ENCODE measurements at regions not wholly inside any gene's neighbourhood (a gene's known extent, or its start where the extent isn't known, plus 50 kb on each side); places are given as distances from the start of the nearest gene placed in this dataset.
"Not testable (repeated sequence)": the region's sequence is repeated elsewhere in the genome, so short reads cannot be mapped to it uniquely, and the experiment has no call there.

DNA sequence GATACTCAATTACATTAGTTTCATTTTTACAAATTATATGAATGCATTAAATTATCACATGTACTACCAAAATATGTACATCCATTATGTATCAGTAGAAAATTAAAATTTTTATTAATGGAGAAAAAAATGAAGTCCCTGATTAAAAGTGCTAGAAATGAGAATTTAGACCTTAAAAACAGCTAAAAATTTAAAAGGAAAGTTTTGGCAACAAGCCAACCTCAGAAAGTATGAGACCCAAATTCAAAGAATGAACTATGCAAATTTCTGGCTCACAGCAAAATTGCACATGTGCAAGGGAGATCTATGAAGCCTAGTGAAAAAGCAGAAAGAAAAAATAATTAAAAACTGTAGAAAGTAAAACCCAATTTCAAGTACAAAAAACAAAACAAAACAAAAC, 725.1 kb upstream of the TPTE start:
- H3K4me3 ChIP-seq; H3K79me2 ChIP-seq (ENCODE audit: control insufficient read depth, insufficient read depth, low read length); H3K9ac ChIP-seq (ENCODE audit: insufficient read depth in 1 of 2, low read depth in 2 of 2, low read length in 2 of 2); CTCF ChIA-PET (ENCODE audit: low intra/inter-chr PET ratio); POLR2A ChIA-PET; H3K9me3 ChIP-seq (replicated peaks; ENCODE audit: control insufficient read depth, insufficient read depth, low read depth, low read length); in situ Hi-C loops (cut with MboI); FAIRE-seq; H4K20me1 ChIP-seq (replicated peaks; ENCODE audit: control insufficient read depth, insufficient read depth, low read length); DNase-seq (ENCODE audit: extremely low read depth in 1 of 4, low spot score in 3 of 4); BruUV-seq (replicated peaks); H3K4me1 ChIP-seq (replicated peaks in 1 of 2; ENCODE audit: control insufficient read depth in 2 of 2, insufficient read depth in 2 of 2, low read length in 2 of 2); H3K36me3 ChIP-seq (ENCODE audit: control insufficient read depth, insufficient read depth, low read length); H3K27me3 ChIP-seq (ENCODE audit: control insufficient read depth in 2 of 2, insufficient read depth in 2 of 2, low read length in 2 of 2); H3K4me2 ChIP-seq (ENCODE audit: insufficient read depth, low read length); ATAC-seq; H3K9me1 ChIP-seq (ENCODE audit: control insufficient read depth, insufficient read depth, low read length); H2AFZ ChIP-seq (ENCODE audit: low read depth, low read length); H3K27ac ChIP-seq (ENCODE audit: extremely low read depth, low read depth, low read length); intact Hi-C loops (cut with micrococcal nuclease): not testable (repeated sequence)
- TF ChIP-seq NFIC (IDR thresholded peaks at IDR 0.05) (peak; percentile 91), NFIX (CRISPR knock-in tag; IDR thresholded peaks at IDR 0.05; ENCODE audit: low read depth) (peak; percentile 89)

DNA sequence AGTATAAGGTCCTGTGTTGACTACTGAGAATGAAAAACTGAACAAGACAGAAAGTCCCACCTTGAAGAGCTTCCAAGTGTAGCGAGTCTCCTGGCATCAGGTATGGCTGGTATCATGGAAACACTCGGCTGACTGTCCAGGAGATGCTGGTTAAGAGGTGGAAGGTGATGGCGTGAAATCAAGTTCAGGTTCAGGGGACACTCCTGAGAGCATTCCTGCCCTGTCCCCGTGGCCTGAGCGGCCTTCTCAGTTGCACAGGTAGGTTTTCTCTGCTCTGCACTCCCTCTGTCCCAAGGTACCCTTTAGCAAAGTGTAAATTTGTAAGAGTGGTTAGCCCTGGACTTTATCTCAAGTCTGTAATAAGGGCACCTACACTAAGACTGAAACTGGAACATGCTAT, 713.7 kb upstream of the TPTE start:
- H2AFZ ChIP-seq (ENCODE audit: low read depth, low read length); H4K20me1 ChIP-seq (replicated peaks; ENCODE audit: control insufficient read depth, insufficient read depth, low read length); DNase-seq (ENCODE audit: extremely low read depth in 1 of 4, low spot score in 3 of 4); BruUV-seq (replicated peaks); H3K27ac ChIP-seq (ENCODE audit: extremely low read depth, low read depth, low read length); H3K9me1 ChIP-seq (ENCODE audit: control insufficient read depth, insufficient read depth, low read length); ATAC-seq; FAIRE-seq; POLR2A ChIA-PET; H3K27me3 ChIP-seq (ENCODE audit: control insufficient read depth in 2 of 2, insufficient read depth in 2 of 2, low read length in 2 of 2); H3K9ac ChIP-seq (ENCODE audit: insufficient read depth in 1 of 2, low read depth in 2 of 2, low read length in 2 of 2); H3K4me2 ChIP-seq (ENCODE audit: insufficient read depth, low read length); H3K36me3 ChIP-seq (ENCODE audit: control insufficient read depth, insufficient read depth, low read length); intact Hi-C loops (cut with micrococcal nuclease); CTCF ChIA-PET (ENCODE audit: low intra/inter-chr PET ratio); H3K9me3 ChIP-seq (replicated peaks; ENCODE audit: control insufficient read depth, insufficient read depth, low read depth, low read length); H3K4me3 ChIP-seq; H3K4me1 ChIP-seq (replicated peaks in 1 of 2; ENCODE audit: control insufficient read depth in 2 of 2, insufficient read depth in 2 of 2, low read length in 2 of 2); H3K79me2 ChIP-seq (ENCODE audit: control insufficient read depth, insufficient read depth, low read length): not testable (repeated sequence)
- 87% methylated on average over 3 of the region's 5 CpGs for WGBS (ENCODE audit: insufficient coverage, low coverage, missing lambda C conversion rate)
- in situ Hi-C loops (cut with MboI), result loop anchor here (25.0 kb wide), 1 partner anchor 780 kb away; no protein-coding TSS in a partner anchor

DNA sequence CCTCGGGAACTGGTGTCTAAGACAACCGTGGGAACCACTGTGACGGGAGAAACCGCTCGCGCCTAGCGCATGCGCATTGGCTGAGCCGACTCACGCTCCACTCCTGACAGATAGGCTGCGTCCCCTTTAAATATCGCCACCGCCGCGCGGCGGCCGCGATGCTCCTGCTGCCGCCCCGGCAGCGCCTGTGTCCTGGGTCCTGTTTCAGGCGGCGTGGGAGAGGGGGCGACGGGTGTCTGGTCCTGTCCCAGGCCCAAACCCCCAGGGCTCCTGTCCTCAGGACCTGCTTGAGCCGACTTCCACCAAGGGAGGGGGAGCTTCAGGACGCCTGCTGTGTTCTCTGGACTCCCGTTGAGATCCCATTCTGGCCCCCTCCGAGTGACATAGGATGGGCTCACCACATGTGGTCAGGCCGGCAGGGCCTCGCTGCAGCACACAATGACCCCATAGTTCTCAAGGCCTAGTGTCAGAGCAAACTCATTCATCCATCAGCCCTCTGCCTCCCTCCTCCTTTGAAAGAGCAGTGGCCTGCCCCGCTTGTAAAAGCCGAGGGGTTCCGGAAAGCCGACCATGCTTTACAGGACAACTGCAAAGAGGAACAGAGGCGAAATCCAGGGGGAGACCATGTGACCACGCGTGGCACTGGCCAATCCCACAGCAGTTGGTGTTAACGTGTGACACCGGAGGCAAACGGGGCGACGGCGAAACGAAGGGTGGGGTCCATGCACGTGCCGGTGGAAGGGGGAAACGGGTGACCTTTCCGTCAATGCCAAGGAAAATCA, 710.0 kb upstream of the TPTE start:
- H3K9me3 ChIP-seq (replicated peaks; ENCODE audit: control insufficient read depth, insufficient read depth, low read depth, low read length); H3K79me2 ChIP-seq (ENCODE audit: control insufficient read depth, insufficient read depth, low read length); DNase-seq (ENCODE audit: extremely low read depth in 1 of 4, low spot score in 3 of 4); H3K9me1 ChIP-seq (ENCODE audit: control insufficient read depth, insufficient read depth, low read length); H3K4me3 ChIP-seq; CTCF ChIA-PET (ENCODE audit: low intra/inter-chr PET ratio); intact Hi-C loops (cut with micrococcal nuclease); H3K4me1 ChIP-seq (replicated peaks in 1 of 2; ENCODE audit: control insufficient read depth in 2 of 2, insufficient read depth in 2 of 2, low read length in 2 of 2); H2AFZ ChIP-seq (ENCODE audit: low read depth, low read length); ATAC-seq; H3K9ac ChIP-seq (ENCODE audit: insufficient read depth in 1 of 2, low read depth in 2 of 2, low read length in 2 of 2); FAIRE-seq; H3K4me2 ChIP-seq (ENCODE audit: insufficient read depth, low read length); POLR2A ChIA-PET; H3K36me3 ChIP-seq (ENCODE audit: control insufficient read depth, insufficient read depth, low read length); H4K20me1 ChIP-seq (replicated peaks; ENCODE audit: control insufficient read depth, insufficient read depth, low read length); H3K27ac ChIP-seq (ENCODE audit: extremely low read depth, low read depth, low read length); BruUV-seq (replicated peaks); H3K27me3 ChIP-seq (ENCODE audit: control insufficient read depth in 2 of 2, insufficient read depth in 2 of 2, low read length in 2 of 2): not testable (repeated sequence)
- 44% methylated on average over 15 of the region's 50 CpGs for WGBS (ENCODE audit: insufficient coverage, low coverage, missing lambda C conversion rate)
- in situ Hi-C loops (cut with MboI), result loop anchor here (25.0 kb wide), 1 partner anchor 776 kb away; no protein-coding TSS in a partner anchor

DNA sequence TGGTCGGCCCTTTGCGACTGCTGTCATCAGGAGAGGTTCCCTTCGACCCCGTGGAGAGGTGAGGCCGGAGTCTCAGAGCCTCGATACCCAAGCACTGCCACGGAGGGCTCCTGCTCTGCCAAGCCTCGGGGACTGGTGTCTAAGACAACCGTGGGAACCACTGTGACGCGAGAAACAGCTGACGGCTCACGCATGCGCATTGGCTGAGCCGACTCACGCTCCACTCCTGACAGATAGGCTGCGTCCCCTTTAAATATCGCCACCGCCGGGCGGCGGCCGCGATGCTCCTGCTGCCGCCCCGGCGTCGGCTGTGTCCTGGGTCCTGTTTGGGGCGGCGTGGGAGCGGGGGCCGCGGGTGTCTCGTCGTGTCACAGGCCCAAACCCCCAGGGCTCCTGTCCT, 708.9 kb upstream of the TPTE start:
- H3K36me3 ChIP-seq (ENCODE audit: control insufficient read depth, insufficient read depth, low read length); H3K9me3 ChIP-seq (replicated peaks; ENCODE audit: control insufficient read depth, insufficient read depth, low read depth, low read length); ATAC-seq; H3K4me3 ChIP-seq; CTCF ChIA-PET (ENCODE audit: low intra/inter-chr PET ratio); H2AFZ ChIP-seq (ENCODE audit: low read depth, low read length); DNase-seq (ENCODE audit: extremely low read depth in 1 of 4, low spot score in 3 of 4); H3K9ac ChIP-seq (ENCODE audit: insufficient read depth in 1 of 2, low read depth in 2 of 2, low read length in 2 of 2); POLR2A ChIA-PET; H3K27me3 ChIP-seq (ENCODE audit: control insufficient read depth in 2 of 2, insufficient read depth in 2 of 2, low read length in 2 of 2); BruUV-seq (replicated peaks); H3K4me1 ChIP-seq (replicated peaks in 1 of 2; ENCODE audit: control insufficient read depth in 2 of 2, insufficient read depth in 2 of 2, low read length in 2 of 2); H4K20me1 ChIP-seq (replicated peaks; ENCODE audit: control insufficient read depth, insufficient read depth, low read length); H3K9me1 ChIP-seq (ENCODE audit: control insufficient read depth, insufficient read depth, low read length); intact Hi-C loops (cut with micrococcal nuclease); H3K27ac ChIP-seq (ENCODE audit: extremely low read depth, low read depth, low read length); H3K79me2 ChIP-seq (ENCODE audit: control insufficient read depth, insufficient read depth, low read length); FAIRE-seq; H3K4me2 ChIP-seq (ENCODE audit: insufficient read depth, low read length): not testable (repeated sequence)
- in situ Hi-C loops (cut with MboI), result loop anchor here (25.0 kb wide), 1 partner anchor 775 kb away; no protein-coding TSS in a partner anchor
- 69% methylated on average over 17 of the region's 35 CpGs for WGBS (ENCODE audit: insufficient coverage, low coverage, missing lambda C conversion rate)
